ENCODE measurements at regions not wholly inside any gene's neighbourhood (a gene's known extent, or its start where the extent isn't known, plus 50 kb on each side); places are given as distances from the start of the nearest gene placed in this dataset.

DNA sequence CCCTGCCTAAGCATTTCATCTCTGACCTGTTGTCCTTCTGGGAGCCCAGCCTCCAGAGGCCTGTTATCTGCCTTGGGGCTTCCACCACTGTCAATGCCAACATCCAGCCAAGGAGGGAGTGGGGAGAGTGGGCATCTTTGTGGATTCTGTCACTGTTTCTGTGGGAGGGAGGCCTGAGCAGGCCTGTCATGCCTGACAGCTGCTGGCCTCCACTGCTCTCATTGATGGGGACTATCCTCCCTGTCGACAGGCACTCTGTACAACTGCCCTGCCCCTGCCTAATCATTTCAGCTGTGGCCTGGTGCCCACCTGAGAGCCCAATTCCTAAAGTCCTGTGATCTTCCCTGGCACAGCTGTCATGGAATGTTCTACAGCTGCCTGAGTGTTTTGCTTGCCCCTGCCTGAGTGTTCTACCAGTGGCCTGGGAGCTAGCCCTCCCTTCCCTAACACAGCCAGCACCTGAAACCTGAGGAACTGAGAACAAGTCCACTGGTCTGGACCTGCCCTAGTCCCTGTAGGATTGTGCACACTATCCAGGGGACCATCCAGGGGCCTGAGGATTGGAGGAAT, 145.3 kb downstream of the FAM83B start:
- no peak for DNase-seq

DNA sequence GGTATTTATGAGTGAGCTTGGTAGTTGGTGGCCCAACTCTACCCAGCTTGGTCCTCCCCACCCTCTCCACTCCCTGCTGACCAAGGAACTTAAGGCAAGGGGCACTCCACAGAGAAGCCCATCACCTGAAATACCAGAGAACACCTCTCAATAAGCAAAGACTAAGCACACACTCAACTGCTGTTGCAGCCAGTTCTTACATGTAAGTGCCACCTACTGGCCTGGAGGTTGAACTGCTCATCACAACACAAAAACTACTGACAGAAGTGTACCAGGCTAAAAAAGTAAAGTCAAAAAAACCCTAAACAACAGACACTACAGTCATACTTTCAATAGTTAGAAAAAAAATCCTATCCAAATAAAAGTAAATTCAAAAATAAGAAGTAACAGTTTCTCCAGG, 146.2 kb downstream of the FAM83B start:
- DNase-seq = no peak

DNA sequence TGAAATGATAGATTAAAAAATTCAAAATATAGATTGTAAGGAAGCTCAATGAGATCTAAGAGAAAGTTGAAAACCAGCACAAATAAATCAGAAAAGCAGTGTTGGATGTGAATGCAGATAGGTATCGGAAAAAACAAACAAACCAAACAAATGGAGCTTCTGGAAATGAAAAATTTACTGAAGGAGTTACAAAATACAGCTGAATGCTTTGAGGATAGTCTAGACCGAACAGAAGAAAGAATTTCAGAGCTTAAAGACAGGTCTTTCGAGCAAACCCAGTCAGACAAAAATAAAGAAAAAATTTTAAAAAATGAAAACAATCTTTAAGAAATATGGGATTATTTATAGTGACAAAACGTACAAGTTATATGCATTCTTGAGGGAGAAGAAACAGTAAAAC, 146.7 kb downstream of the FAM83B start:
- no peak for DNase-seq

DNA sequence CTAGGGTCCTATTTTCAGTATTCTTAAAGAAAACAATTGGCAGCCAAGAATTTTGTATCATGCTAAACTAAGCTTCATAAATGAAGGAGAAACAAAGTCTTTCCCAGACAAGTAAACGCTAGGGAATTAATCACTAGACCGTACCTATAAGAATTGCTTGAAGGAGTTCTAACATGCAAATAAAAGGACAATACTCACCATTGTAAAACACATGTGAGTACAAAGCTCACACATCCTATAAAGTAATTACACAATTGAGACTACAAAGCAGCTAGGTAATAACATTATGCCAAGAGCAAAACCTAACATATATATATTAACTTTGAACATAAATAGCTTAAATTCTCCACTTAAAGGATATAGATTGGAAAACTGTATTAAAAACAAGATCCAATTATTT, 147.4 kb downstream of the FAM83B start:
- DNase-seq = no peak

DNA sequence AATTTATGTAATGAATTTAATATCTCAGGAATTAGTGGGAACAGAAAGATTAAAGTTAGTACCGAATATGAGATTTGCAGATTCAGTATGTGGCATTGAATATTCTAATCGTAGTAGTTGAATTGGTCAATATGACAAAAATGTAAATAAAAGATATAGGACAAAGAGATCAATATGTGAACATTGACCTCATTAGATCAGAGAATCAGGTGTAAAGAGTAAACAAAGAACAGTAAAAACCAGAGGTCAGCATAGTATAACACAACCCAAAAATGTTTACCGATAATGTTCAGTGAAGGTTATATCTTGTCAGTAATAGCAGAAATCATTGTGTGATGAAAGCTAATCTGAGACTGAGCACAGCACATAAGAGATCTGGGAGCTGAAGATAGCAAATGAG, 152.0 kb downstream of the FAM83B start:
- no peak for DNase-seq

DNA sequence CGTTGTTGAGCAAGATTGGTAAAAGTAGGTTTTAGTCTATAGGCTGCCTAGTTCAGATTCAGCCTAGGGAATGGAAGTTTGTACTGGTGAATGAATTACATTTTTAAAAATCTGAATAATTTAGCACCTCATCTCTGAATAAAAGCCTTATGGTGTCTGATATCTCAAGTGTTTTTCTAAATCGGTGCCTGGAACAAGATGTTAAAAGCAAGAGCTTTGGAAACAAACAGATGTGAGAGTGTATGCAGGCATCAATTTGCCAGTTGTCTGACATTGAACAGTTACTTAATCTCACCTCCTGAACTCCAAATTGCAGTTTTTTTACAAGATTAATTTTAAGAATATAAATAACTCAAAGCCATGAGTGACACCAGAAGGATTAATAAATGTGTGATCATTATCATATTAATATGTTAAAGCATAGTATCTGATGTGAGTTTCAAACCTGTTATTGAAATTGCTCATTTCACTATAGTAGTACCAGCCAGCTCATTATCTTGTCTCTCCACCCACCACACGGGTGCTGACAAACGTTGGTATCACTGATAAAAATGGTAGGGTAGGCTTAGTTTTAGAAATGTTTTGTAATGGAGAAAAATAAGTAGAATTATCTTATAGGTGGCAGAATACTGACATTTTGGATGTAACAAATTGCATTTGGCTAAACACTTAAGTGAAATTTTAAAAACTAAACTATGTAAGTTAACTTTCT, 157.3 kb downstream of the FAM83B start:
- DNase-seq = no peak

DNA sequence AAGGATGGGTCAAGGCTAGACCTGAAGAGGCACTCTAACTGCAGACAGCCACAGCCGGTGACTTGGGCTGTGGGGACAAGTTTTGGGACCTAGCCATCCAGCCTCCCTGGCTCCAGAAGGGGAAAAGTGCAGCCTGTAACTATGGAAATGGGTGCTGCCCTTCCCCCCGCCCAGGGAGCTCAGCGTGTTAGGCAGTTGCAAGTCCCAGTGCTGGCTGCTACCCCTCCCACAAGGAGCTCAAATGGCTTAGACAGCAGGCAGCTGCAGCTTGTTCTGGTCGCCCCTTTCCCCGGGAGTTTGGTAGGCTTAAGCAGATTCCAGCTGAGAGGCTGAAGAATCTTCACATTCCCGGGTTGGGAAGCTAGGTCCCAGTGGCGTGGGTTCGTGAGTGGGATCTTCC, 162.6 kb downstream of the FAM83B start:
- DNase-seq = no peak

DNA sequence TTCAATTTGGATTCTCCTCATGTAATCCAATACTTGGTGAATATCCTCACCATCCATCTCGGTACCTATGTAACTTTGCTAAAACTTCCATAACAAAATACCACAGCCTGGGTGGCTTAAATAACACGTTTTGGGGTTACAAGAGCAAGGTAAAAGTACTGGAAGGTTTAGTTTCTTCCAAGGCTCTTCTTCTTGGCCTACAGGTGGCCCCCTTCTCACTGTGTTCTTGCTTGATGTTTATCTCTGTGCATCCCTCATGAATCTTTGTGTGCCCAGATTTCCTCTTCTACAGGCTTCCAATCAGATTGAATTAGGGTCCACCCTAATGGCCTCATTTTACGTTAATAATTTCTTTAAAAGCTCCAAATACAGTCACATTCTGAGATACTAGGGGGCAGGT, 163.3 kb upstream of the HCRTR2 start:
- no peak for DNase-seq

DNA sequence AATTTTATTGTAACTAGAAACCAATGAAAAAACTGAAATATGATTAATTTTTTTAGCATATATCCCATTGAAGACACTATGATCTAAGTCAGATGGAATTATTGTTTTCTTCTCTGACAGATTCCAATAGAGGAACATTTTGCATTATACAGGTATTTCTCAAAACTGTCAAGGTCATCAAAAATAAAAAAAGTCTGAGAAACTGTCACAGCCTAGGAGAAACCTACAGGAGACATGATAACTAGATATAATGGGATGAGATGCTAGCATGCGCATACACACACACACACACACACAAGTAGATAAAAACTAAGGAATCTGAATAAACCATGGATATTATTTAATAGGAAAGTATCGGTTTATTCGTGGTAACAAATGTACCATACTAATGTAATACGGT, 161.9 kb upstream of the HCRTR2 start:
- DNase-seq = no peak

DNA sequence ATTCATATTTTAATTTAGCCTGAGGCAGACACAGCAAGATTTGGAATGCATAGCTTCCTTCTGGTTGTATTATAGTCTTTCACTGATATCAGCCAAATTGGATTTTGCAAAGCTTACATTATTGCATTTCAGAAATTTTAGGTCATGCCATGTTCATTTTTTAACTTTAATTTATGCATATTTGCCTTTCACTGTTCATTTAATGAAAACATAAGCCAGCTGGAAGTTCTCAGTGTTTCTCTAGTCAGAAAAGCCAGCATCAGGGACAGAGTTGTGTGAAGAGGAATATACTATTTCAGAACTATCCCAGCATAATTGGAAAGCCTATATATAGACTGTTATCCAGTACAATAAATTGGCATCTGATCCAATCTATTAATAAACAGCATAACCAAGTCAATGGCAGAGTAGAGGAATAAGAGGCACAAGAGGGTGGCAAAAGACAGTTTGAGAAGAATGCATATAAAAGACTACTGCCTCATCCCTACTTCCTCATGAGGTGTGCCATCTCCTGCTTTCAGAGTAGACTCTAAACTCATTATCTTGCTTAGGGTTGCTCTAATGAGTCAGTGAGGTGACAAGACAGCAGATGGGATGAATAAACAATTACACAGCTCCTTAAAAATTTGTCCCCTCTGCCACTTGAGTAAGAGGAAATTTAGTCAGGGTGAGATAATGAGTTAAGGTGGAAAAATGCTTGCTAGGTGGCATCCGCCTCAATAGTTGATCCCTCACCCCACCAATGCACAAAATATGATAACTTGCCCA, 159.8 kb upstream of the HCRTR2 start:
- no peak for DNase-seq

DNA sequence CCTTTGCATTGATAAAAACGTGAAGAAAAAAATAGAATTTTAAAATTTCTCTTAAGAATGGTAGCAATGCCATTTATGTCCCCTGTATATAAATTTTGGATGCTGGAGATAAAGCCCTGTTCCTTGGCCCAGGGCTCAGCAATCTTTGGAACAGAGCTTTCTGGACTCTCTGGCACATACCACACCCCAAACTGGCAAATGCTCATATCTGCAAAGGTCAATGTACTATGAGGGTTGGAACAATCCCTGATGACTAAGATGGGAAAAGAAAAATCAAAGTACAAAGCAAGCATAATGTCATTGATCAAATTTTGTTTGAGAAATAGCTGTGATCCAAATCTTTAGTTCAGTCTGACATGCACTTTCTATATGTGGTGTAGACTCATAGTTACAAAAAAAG, 158.1 kb upstream of the HCRTR2 start:
- no peak for DNase-seq

DNA sequence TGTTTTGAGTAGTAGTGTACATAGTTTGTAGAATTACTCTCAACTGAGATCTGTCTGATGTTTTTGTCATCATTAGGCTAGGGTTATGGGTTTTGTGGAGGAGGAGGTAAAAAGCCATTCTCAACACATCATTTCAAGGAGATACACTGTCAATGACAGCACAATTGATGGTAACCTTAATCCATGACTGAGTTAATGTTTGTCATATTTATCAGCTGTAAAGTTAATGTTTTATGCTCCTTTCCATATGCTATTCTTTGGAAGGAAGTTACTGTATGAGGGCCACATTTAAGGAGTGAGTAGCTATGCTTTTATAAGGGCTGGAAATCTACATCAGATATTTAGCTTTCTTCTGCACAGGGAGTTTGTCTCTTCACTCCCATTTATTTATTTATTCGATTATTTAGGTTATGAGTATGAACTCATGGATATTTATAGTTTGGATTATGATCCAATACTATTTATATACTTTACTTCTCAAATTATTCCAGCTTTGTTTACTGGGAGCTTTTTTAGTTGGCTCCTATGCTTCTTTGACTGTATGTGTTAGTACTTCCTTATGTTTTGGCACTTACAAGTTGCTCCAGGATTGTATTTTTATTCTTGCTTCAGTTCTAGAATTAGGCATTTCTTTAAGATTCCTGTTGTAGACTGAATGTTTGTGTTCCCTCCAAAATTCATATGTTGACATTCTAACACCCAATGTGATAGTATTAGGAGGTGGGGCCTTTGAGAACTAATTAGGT, 156.6 kb upstream of the HCRTR2 start:
- no peak for DNase-seq

DNA sequence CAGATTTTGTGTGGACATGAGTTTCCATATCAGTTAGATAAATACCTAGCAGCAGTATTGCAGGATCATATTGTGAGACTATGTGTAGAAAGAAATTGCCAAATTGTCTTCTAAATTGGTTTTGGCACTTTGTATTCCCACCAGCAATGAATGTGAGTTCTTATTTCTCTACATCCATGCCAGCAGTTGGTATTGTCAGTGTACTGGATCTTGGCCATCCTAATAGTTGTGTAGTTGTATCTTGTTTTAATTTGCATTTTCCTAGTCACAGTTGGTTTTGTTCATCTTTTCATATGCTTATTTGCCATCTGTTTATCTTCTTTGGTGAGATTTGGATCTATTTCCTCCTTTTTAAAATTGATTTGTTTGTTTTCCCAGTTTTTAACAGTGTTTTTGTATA, 154.7 kb upstream of the HCRTR2 start:
- DNase-seq = no peak

DNA sequence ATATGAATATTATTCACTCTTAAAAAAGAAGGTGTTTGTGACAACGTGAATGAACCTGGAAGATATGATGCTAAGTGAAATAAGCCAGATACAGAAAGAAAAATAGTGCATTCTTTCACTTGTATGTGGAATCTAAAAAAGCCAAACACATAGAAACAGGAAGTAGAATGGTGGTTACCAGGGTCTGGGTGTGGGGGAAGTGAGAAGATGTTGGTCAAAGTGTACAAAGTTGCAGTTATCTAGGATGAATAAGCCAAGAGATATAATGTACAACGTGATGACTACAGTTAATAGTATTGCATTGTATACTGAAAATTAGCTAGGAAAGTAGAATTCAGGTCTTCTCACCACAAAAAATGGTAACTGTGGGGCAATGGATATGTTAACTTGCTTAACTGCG, 151.1 kb upstream of the HCRTR2 start:
- no peak for DNase-seq

DNA sequence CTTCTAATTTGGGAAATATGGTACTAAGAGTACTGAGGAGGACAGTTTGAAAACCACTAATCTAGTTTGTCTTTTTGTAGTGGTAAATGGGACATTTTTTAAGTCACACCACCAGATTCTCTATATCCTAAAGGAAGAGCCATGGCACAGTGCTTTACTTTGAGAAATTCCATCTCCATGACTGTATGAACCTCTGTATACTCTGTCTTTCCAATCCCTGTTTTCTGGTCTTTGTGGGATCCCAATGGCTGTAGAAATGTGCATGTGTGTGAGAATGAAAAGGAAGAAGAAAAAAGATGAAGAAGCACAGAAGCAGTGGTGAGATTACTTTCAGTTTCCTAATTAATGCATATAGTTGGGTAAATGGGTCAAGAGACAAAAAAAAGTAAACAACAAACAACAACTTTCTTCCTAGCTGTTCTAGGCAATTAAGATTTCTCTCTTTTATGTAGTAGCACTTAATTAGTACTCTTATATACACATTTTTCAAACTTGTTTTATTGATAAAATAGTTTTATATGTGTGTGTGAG, 141.2 kb upstream of the HCRTR2 start:
- no peak for DNase-seq

DNA sequence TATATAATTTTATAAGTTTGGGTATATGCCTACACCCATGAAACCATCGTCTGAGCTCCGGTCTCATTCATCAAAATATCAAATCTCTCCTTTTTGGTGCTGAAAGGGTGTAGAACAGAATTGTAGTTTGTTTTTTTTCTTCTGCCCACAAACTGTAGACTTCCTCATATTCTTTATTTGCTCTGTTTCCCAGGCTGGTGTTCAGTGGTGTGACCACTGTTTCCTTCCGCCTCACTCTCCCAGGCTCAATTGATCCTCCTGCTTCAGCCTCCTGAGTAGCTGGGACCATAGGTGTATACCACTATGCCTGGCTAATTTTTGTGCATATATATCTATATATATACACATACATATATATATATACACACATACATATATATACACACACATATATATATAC, 139.6 kb upstream of the HCRTR2 start:
- DNase-seq = no peak

DNA sequence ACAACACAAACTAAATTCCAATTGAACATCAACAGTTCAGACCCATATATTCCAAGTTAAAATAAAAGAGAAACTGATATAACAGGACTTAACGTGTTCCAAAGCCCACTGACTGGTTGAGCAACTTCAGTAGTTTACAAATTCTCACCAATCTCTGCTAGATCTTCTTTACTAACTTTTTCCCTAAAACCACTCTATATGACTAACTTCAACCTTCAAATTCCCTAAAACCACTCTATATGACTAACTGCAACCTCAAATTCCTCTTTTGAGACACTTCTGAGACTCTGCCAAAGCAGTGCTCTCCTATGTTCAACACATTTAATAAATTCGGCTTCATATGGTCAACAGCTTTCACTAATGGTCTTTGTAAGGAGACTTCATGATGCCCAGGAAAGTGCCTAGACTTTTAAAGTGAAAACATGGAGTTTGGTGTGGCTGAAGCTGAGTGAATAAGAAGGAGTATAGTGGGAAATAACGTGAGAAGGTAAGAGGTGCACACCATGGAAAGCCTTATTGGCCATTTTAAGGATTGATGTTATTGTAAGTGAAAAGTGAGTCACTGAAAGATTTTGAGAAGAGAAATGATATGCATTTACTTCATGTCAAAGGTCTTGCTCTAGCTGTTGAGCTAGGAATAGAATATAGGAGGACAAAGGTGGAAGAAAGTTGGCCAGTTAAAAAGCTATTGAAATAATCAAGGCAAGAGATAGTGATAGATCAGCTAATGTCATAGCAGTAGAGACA, 134.0 kb upstream of the HCRTR2 start:
- no peak for DNase-seq

DNA sequence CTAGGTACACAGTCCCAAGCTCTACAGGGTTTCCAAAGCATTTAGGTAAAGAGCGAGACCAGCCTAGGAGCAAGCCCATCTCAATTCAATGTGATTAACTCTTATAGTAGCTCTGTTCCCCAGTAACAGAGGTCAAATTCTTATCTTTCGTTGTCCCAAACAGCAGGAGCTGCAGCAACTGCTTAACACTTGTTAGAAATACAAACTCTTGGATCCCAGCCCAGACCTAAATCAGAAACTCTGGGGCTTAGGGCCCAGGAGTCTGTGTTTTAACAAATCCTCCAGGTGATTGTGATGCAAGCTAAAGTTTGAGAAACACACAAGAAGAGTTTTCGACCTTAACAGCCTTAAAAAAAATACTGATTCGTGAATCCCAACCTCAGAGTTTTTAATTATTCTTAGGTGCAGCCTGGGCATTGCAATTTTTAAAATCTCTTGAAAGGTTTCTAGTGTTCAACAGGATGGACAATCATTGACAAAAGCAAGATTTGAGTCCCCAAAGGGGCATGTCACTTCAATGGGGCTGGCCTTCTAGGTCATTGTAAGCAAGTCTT, 127.4 kb upstream of the HCRTR2 start:
- no peak for DNase-seq

DNA sequence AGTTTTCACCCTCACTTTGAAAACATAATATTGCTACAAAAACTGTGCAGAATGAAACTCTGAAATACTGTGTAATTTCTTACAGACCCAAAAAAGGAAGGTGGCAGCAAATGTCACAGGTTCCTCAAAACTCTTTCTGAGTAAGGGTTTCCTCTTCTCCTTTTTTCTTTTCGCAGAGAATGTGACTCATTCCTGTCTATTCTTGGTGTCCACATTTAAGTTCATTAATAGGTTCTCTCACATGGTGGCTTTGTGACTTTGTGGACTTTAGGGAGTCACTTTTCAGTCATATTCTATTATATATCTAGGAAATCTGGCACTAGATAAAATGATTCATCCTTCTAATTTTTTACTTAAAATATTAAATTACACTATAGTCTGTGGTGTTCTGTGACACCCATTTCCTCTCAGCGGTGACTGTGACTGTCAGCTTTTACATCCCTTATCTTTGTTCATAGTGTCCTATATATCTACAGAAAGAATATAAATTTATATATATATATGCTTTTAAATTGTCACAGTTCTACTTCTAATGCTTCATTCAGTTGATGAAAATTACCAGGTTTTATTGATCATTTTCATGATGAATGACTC, 126.8 kb upstream of the HCRTR2 start:
- DNase-seq = no peak

DNA sequence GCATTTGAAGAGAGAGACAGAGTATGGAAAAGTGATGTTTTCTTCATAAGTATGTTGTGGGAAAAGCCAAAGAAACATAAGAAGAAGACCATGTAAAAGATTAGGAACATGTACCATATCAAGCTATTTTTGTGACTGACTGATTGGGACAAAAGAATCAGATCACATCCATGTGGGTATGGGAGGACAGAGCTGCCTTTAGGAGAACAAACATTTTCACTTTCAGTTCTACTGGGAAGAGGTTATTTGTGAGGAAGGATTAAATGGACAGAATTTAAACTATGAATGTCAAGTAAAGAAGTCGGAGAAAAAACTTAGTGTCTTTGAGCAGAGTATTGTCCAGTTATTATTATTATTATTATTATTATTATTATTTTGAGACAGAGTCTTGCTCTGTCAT, 124.4 kb upstream of the HCRTR2 start:
- DNase-seq = no peak

DNA sequence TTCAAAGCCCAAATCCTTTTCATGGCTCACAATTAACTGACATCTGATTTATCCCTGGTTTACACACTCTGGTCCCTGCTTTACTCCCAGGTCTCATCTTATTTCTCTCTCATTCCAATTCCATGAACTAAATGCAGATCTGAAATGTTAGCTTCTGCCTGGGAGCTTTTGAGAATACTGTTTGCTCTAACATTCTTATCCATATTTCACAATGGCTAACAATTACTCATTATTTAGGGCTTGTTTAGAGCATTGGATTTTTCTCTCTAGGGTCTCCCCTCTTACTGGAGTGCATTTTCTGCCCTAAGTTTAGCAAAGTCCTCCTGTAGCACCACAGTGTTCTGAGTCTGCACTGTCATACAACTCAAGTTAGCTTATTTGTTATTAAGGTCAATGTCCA, 121.5 kb upstream of the HCRTR2 start:
- no peak for DNase-seq

DNA sequence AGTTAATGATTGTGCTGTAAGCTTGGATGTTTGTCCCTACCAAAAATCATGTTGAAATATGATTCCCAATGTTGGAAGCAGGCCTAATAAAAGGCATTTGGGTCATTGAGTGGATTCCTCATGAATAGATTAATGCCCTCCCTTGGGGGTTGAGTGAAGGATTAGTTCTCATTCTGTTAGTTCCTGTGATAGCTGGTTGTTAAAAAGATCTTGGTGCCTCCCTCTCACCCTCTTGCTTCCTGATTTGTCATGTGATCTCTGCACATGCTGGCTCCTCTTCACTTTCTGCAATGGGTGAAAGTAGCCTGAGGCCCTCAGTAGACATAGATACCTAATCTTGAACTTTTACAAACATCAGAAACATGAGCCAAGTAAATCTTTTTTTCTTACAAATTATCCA, 115.6 kb upstream of the HCRTR2 start:
- DNase-seq = no peak

Data from NCI-H510A treated with DMSO at 0.1 percent for 48 hours (cell line).